ENCODE measurements at regions not wholly inside any gene's neighbourhood (a gene's known extent, or its start where the extent isn't known, plus 50 kb on each side); places are given as distances from the start of the nearest gene placed in this dataset.

- Histone ChIP-seq H3K4me2 (ENCODE audit: insufficient read depth, low read length) (no peak overlapping the region), H3K79me2 (ENCODE audit: control insufficient read depth, insufficient read depth, low read length) (no peaks in the 10 kb centered on the region), H3K4me3 (no peak overlapping the region), H3K9me1 (ENCODE audit: control insufficient read depth, insufficient read depth, low read length) (no peaks in the 10 kb centered on the region), H3K4me1 (replicated peaks in 1 of 2; ENCODE audit: control insufficient read depth in 2 of 2, insufficient read depth in 2 of 2, low read length in 2 of 2) (no peaks in the 10 kb centered on the region), H3K9me3 (replicated peaks; ENCODE audit: control insufficient read depth, insufficient read depth, low read depth, low read length) (no peaks in the 10 kb centered on the region), H3K36me3 (ENCODE audit: control insufficient read depth, insufficient read depth, low read length) (no peaks in the 10 kb centered on the region), H3K9ac (ENCODE audit: insufficient read depth in 1 of 2, low read depth in 2 of 2, low read length in 2 of 2) (no peak overlapping the region), H2AFZ (ENCODE audit: low read depth, low read length) (no peak overlapping the region), H3K27me3 (ENCODE audit: control insufficient read depth in 2 of 2, insufficient read depth in 2 of 2, low read length in 2 of 2) (no peaks in the 10 kb centered on the region; a peak in 1 of 5 replicates), H3K27ac (ENCODE audit: extremely low read depth, low read depth, low read length) (no peak overlapping the region), H4K20me1 (replicated peaks; ENCODE audit: control insufficient read depth, insufficient read depth, low read length) (no peaks in the 10 kb centered on the region)
- POLR2A ChIA-PET = no interaction called here
- no peak for FAIRE-seq
- CTCF ChIA-PET (ENCODE audit: low intra/inter-chr PET ratio) = no interaction called here
- intact Hi-C loops (cut with micrococcal nuclease) (no loop called here), in situ Hi-C loops (cut with MboI) (no loop called here)
- no TSS peak for BruUV-seq (replicated peaks)
- ATAC-seq = no peak
- TF ChIP-seq PRDM10 (IDR thresholded peaks at IDR 0.05; ENCODE audit: partially characterized antibody) = no peak
- TF ChIP-seq CAMTA2 (CRISPR knock-in tag; conservative IDR thresholded peaks at IDR 0.05) = no peak
- TF ChIP-seq ARID4B (CRISPR knock-in tag; IDR thresholded peaks at IDR 0.05) = no peak
- TF ChIP-seq HNRNPUL1 (IDR thresholded peaks at IDR 0.05; ENCODE audit: low read length) = no peak
- no peak for TF ChIP-seq FOXP4 (CRISPR knock-in tag; IDR thresholded peaks at IDR 0.05; ENCODE audit: borderline replicate concordance)
- no peak for TF ChIP-seq NBN (IDR thresholded peaks at IDR 0.05; ENCODE audit: low read depth)
- TF ChIP-seq CREBBP (IDR thresholded peaks at IDR 0.05; ENCODE audit: low read depth, low read length) = no peak
- no peak for TF ChIP-seq E2F4 (CRISPR knock-in tag; IDR thresholded peaks at IDR 0.05; ENCODE audit: low read depth)
- DNase-seq (ENCODE audit: extremely low read depth in 1 of 4, low spot score in 3 of 4) = no peak
Measured at GRCh38 chr12:64955746-64956145, 131.3 kb downstream of the TBC1D30 start.

All from K562 (cell line).